NCI-H748 (cell line): ENCODE measurements at regions not wholly inside any gene's neighbourhood (a gene's known extent, or its start where the extent isn't known, plus 50 kb on each side); places are given as distances from the start of the nearest gene placed in this dataset.

Experiments used
- DNase-seq: peaks from one replicate; lab custom pipeline; 2025; ENCODE audit not compliant: unreplicated experiment; lab: John Stamatoyannopoulos, UW

GRCh38 chr2:16262526-16263178 lies 322.3 kb downstream of the MYCN start:
- no peak for DNase-seq

DNA sequence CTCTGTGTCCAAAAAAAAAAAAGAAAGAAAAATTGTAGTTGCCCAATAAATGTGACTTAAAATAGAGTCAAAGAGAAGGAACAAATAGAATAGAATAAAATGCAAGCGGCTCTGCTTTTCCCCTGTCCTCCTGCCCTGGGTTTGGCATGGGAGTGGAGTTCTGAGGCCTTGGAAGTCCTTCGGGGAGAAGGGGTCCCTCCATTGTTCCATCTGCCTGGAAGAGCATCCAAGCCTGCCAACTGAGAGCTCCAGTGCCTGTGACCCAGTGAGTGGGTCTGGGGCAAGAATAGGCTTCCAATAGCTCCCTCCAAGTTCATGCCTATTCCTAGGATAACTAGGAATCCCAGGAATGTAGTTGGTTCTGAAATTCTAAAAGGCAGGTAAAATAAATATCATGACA lies 321.4 kb downstream of the MYCN start:
- no peak for DNase-seq

GRCh38 chr2:16261071-16261470 lies 320.7 kb downstream of the MYCN start:
- DNase-seq, result no peak

DNA sequence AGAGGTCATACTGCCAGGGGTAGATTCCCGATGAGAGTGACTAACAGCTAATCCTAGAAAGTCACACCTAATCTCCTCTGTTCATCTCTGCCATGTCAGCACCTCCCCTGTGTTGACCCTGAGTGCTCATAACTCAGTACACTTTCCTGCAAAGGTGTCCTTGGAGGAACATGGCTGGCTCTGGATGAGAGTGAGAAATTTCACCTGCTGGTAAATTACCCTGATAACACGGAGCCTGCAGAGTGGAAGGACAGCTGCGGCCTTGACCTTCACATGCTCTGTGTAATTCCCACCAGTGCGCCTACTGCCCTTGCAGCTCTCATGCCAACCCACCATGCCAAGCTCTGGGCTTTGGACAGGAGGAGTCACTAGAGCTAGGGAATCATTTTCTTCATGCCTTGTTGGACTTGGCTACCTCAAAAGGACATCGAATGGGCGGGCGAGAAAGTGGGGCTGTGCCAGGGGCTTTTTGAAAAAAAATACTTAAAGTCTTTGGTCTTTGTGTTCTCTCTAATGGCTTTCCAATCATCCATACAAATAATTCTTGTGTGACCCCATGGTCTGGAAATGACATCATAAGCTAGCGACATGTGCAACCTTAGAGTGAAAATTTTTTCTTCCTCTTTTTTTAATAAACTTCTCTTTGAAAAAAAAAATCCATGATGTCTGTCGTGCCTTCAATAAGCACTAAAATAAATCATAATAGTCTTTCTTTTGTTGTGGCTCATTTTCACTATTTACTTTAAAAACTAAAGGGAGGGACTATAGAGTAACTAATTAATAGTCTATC lies 319.9 kb downstream of the MYCN start:
- no peak for DNase-seq

DNA sequence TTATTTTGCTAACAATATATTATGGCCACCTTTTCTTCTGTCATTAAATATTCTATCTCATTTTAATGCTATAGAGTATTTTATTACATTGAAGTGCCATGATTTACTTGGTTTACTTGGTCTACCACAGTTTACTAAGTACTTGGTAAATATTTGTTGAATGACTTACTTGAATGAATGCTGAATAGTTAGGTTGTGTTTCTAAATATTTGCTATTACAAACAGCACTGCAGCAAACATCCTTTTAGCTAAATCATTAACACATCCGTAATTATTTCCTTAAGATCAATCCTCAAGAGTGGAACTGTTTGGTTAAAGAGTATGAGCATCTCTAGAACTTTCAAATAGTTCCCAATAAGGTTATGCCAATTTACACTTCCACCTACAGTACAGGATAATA lies 318.7 kb downstream of the MYCN start:
- no peak for DNase-seq

- DNase-seq, result no peak
Measured at GRCh38 chr2:16258350-16258749, 318.0 kb downstream of the MYCN start.

DNA sequence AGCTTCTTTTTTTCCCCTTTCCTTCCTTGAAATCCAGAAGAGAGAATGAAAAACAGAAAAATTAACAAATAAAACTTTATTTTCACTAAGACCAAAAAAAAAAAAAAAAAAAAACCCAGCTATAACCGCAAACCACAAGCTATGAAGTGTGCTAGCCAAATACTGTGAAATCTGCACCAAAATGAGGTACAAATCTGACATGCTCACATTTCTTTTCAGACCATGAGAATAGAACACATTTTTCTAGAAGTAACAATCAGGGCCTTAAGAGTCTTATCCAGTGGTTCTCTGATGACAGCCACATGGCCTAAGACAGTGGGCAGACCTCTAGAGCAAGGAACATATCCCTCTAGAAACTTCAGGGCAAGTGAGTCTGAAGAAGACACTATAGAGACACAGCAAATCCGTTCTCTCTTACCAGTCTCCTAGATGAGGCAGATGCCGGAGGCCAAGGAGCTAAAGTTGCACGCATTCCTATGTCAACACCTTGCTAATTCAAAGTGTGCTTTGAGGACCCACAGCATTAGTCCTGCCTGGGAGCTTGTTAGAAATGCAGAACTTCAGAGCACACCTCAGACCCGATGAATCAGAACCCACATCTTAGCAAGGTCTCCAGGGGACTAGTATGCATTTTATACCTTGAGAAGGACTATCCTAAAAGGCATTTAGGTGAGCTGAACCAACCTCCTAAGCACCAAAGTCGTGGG lies 317.1 kb downstream of the MYCN start:
- DNase-seq, result no peak

GRCh38 chr2:16256601-16257321 lies 316.4 kb downstream of the MYCN start:
- no peak for DNase-seq

DNA sequence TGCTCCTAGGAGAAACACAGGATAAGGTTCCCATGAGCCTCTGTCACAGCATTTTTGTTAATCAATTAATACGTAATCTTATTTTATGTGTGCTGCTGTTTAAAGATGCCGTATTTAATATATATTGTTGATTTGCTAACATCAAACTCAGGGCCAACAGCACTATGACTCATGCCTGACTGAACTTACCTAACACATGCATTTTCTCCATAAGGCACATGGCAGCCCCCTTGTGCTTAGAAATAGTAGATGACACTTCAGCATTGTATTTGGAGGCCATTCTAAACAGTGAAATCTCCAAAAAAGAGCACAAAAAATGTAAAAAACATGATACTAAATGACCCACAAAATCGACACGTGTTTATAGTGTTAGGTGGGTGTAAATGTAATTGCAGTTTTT lies 314.8 kb downstream of the MYCN start:
- no peak for DNase-seq

GRCh38 chr2:16254356-16254965 lies 314.1 kb downstream of the MYCN start:
- no peak for DNase-seq

DNA sequence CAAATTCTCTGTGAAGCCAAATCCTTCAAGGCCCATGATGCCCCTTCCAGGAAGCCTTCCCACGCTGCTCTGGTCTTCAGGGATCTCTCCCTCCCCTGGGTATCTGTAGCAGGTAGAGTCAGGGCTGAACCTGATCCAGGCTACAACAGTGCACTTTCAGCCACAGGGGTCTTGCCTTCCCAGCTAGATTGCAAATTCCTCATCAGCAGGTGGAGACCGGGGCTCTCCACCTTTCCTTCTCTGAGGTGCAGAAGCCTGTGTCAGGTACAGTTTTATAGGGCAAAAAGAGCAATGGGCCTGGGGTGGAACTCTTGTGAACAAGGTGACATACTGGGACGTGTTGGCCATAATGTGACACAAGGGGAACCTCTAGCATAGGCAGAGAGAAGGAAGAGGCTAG lies 312.9 kb downstream of the MYCN start:
- DNase-seq, result no peak

DNA sequence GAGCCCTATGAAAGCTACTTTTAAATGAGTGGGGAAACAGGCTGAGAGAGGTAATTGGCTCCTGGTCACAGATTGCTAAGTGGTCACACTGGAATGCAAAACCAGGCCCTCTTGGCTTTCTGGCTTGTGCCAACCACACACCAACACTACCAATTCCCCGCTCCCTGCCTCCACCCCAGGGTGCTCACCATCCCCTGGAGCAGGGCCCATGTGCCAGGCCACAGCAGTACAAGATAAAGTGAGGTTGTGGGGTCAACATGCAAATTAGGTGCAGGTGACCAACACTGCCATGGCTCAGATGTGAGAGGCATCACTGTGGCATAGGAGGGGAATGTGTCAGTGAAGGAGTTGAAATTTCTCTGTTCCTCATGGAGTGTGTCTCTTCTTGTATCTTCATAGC lies 312.5 kb downstream of the MYCN start:
- DNase-seq, result no peak

DNA sequence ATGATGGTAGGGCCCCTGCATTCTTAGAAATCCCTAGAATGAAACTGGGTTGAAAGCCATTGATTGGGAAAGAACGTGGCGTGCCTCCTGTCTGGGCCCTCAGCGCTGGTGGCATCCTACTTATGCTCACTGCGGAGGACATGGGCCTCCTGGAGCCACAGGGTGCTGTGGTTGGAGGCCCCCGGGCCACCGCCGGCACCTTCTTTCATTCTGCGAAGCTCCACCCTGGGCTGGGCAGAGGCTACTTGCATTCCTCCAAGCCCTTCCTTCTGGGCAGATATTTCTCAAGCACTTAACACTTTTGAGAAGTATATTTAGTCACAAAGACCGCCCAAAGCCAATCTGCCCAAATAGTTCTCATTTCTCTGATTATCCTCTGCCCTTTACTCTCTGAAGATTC lies 311.9 kb downstream of the MYCN start:
- no peak for DNase-seq

- DNase-seq, result no peak
Measured at GRCh38 chr2:16251511-16252225, 311.3 kb downstream of the MYCN start.

GRCh38 chr2:16250886-16251285 lies 310.5 kb downstream of the MYCN start:
- DNase-seq, result peak; percentile 10

DNA sequence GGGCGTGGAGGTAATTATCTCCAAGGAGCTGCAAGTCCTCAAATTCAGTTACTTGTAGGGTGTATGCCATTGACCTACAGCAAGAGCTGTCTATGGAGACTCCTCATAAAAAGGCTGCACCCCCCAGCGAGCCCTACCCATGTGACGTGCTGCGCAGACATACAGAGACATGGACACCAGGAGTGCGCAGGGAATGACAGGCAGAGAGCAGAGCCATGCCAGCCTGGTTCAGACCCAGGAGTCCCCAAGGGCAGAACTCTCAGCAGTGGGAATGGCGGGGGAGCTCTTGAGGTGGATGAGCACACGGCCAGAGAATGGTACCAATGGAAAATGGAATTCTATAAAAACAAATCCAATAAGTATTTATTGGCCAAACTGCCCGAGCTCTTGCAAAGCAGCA lies 310.1 kb downstream of the MYCN start:
- DNase-seq, result no peak

GRCh38 chr2:16250056-16250425 lies 309.7 kb downstream of the MYCN start:
- DNase-seq, result no peak

DNA sequence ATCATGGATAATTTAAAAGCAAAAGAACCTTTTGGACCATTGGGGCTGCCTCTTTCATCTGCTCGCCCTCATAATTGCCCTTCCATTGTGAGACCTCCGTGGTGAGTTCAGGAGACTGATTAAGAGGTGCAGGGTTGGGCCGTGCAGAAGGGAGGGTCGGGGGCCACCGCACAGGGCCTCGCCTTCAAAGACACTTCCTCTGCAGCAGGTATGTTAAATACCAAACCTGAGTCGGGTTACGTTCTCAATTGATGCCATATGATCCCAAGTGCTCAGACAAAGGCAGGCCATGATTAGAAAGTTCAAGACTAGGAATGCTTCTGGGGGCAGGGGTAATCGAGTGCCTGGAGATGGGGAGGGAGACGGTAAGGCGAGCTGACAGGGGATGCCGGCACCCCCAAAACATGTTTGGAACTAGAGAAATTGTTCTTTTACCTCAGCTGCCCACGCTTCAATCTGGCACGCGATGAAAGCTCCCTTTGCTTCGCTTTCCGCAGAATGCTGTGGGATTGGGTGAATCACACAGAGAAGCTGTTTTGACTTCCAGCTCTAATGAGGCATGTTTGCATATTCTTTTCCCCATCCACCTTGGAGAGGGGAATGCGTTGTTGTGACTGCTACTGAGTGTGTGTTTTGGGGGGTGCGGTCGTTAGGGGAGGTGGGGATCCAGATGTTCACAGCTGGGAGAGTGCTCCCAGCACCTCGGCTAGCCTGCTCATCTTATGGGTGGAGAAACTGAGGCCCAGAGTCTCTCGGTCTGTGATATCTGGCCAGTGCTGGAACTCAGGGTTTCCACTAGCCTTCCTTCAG lies 309.1 kb downstream of the MYCN start:
- no peak for DNase-seq

- DNase-seq, result no peak
Measured at GRCh38 chr2:16248571-16249105, 308.3 kb downstream of the MYCN start.
